ENCODE measurements at regions not wholly inside any gene's neighbourhood (a gene's known extent, or its start where the extent isn't known, plus 50 kb on each side); places are given as distances from the start of the nearest gene placed in this dataset.

GRCh38 chr15:94580211-94580885 is 349.0 kb downstream of the MCTP2 start:
- dilution Hi-C loops (cut with MboI; ENCODE audit: extremely low pct_ligation_motif_present, low sequenced_read_pairs), result no loop called here
- H3K27me3 ChIP-seq (ENCODE audit: control insufficient read depth, extremely low read depth, insufficient read depth, low read length), result no peaks in the 10 kb centered on the region
- H3K36me3 ChIP-seq (ENCODE audit: control insufficient read depth in 2 of 2, extremely low read depth in 1 of 2, insufficient read depth in 2 of 2, low read length in 2 of 2), result no peaks in the 10 kb centered on the region
- no peaks in the 10 kb centered on the region for H4K20me1 ChIP-seq (ENCODE audit: control insufficient read depth, extremely low read depth, insufficient read depth, low read length)
- H3K79me2 ChIP-seq (ENCODE audit: control insufficient read depth, insufficient read depth, low read length), result no peaks in the 10 kb centered on the region
- no peaks in the 10 kb centered on the region for H3K9me1 ChIP-seq (ENCODE audit: control insufficient read depth, extremely low read depth, insufficient read depth, low read length)
- no peaks in the 10 kb centered on the region for H3K4me1 ChIP-seq (ENCODE audit: control insufficient read depth, extremely low read depth, insufficient read depth, low read length)
- H3K4me2 ChIP-seq (ENCODE audit: control insufficient read depth, extremely low read depth, insufficient read depth, low read depth, low read length), result no peak overlapping the region
- TF ChIP-seq EZH2 (IDR thresholded peaks at IDR 0.05; ENCODE audit: low read length) (no peak), CTCF (optimal IDR thresholded peaks at IDR 0.05 in 1 of 3, IDR thresholded peaks at IDR 0.05 in 1 of 3, conservative IDR thresholded peaks at IDR 0.05 in 1 of 3; ENCODE audit: extremely low read depth in 1 of 3, insufficient read depth in 2 of 3, low read length in 3 of 3) (no peak)
- DNase-seq (ENCODE audit: low read depth, low spot score) (no peak), FAIRE-seq (no peak)
- H3K9me3 ChIP-seq (ENCODE audit: control insufficient read depth, low read depth, low read length), result no peaks in the 10 kb centered on the region
- no peak overlapping the region for H3K27ac ChIP-seq (ENCODE audit: control insufficient read depth, insufficient read depth, low read length)
- no peak overlapping the region for H3K9ac ChIP-seq (ENCODE audit: control insufficient read depth, extremely low read depth, insufficient read depth, low read length)
- H2AFZ ChIP-seq (ENCODE audit: control insufficient read depth, low read length), result no peak overlapping the region
- H3K4me3 ChIP-seq (ENCODE audit: control insufficient read depth in 2 of 3, extremely low read depth in 1 of 3, insufficient read depth in 2 of 3, low read depth in 1 of 3, low read length in 3 of 3), result no peak overlapping the region

- Histone ChIP-seq H3K4me2 (ENCODE audit: control insufficient read depth, extremely low read depth, insufficient read depth, low read depth, low read length) (no peak overlapping the region), H3K4me1 (ENCODE audit: control insufficient read depth, extremely low read depth, insufficient read depth, low read length) (no peaks in the 10 kb centered on the region), H3K36me3 (ENCODE audit: control insufficient read depth in 2 of 2, extremely low read depth in 1 of 2, insufficient read depth in 2 of 2, low read length in 2 of 2) (no peaks in the 10 kb centered on the region), H3K27me3 (ENCODE audit: control insufficient read depth, extremely low read depth, insufficient read depth, low read length) (no peaks in the 10 kb centered on the region), H3K9me3 (ENCODE audit: control insufficient read depth, low read depth, low read length) (no peaks in the 10 kb centered on the region), H3K79me2 (ENCODE audit: control insufficient read depth, insufficient read depth, low read length) (no peaks in the 10 kb centered on the region), H3K27ac (ENCODE audit: control insufficient read depth, insufficient read depth, low read length) (no peak overlapping the region), H3K9ac (ENCODE audit: control insufficient read depth, extremely low read depth, insufficient read depth, low read length) (no peak overlapping the region), H3K4me3 (ENCODE audit: control insufficient read depth in 2 of 3, extremely low read depth in 1 of 3, insufficient read depth in 2 of 3, low read depth in 1 of 3, low read length in 3 of 3) (no peak overlapping the region), H2AFZ (ENCODE audit: control insufficient read depth, low read length) (no peak overlapping the region), H3K9me1 (ENCODE audit: control insufficient read depth, extremely low read depth, insufficient read depth, low read length) (no peaks in the 10 kb centered on the region), H4K20me1 (ENCODE audit: control insufficient read depth, extremely low read depth, insufficient read depth, low read length) (no peaks in the 10 kb centered on the region)
- TF ChIP-seq EZH2 (IDR thresholded peaks at IDR 0.05; ENCODE audit: low read length) (no peak), CTCF (optimal IDR thresholded peaks at IDR 0.05 in 1 of 3, IDR thresholded peaks at IDR 0.05 in 1 of 3, conservative IDR thresholded peaks at IDR 0.05 in 1 of 3; ENCODE audit: extremely low read depth in 1 of 3, insufficient read depth in 2 of 3, low read length in 3 of 3) (peak in 2 of 3 experiments; percentile 37 to 54)
- DNase-seq (ENCODE audit: low read depth, low spot score) (no peak), FAIRE-seq (no peak)
- dilution Hi-C loops (cut with MboI; ENCODE audit: extremely low pct_ligation_motif_present, low sequenced_read_pairs), result no loop called here
These were observed 351.0 kb downstream of the MCTP2 start for GRCh38 chr15:94582368-94582767.

Measured in keratinocyte (primary cell).